Gastrocnemius medialis (tissue), 4 donors: ENCODE measurements at regions not wholly inside any gene's neighbourhood (a gene's known extent, or its start where the extent isn't known, plus 50 kb on each side); places are given as distances from the start of the nearest gene placed in this dataset.
A peak's percentile ranks its signal among the peaks of the same experiment; 100 is the strongest.

Source experiments
- ATAC-seq, 2 donors: fragments of 150-250 bp; one replicate each; pipeline ENCODE4 v1.9.1; 2016
- DNase-seq, 2 donors: peaks; one replicate each; pipeline ENCODE4 v3.0.0-alpha.2; 2019
- H3K27ac ChIP-seq, 4 donors: fragments of 200-600 bp; sonication (generic); 1 replicate in 1 of 4; 2 replicates in 3 of 4; pipeline ENCODE4 v1.5.1; 2016 to 2018; ENCODE audit warnings: mild to moderate bottlenecking in 2 of 4, moderate library complexity in 1 of 4
- H3K27me3 ChIP-seq, 3 donors: fragments of 200-600 bp; sonication (generic) in 2 of 3; 1 replicate in 1 of 3; 2 replicates in 2 of 3; pipeline versions ENCODE4 v1.5.1 to v1.6.0; 2016 to 2019; ENCODE audit warnings: mild to moderate bottlenecking in 1 of 3, moderate library complexity in 1 of 3
- H3K36me3 ChIP-seq, 2 donors: fragments of 200-600 bp; sonication (generic) in 1 of 2; one replicate each; pipeline ENCODE4 v1.5.1; 2017 to 2018
- H3K4me1 ChIP-seq, 2 donors: fragments of 200-600 bp; sonication (generic) in 1 of 2; one replicate each; pipeline ENCODE4 v1.5.1; 2016 to 2017; ENCODE audit warnings: mild to moderate bottlenecking in 2 of 2
- H3K4me3 ChIP-seq, 4 donors: fragments of 200-600 bp; sonication (generic) in 3 of 4; 1 replicate in 1 of 4; 2 replicates in 3 of 4; pipeline ENCODE4 v1.5.1; 2016 to 2019; ENCODE audit warnings: mild to moderate bottlenecking in 2 of 4
- H3K9me3 ChIP-seq, 3 donors: fragments of 200-600 bp; sonication (generic) in 2 of 3; 1 replicate in 1 of 3; 2 replicates in 2 of 3; pipeline ENCODE4 v1.5.1; 2016 to 2019
- CTCF ChIP-seq, 5 experiments: fragments of 450-650 bp in 3 of 5; fragments of 200-600 bp in 2 of 5; sonication (generic) in 2 of 5; IDR thresholded peaks in 4 of 5; conservative IDR thresholded peaks in 1 of 5; 1 replicate in 4 of 5; 2 replicates in 1 of 5; pipeline ENCODE4 v1.5.1; 2016 to 2019; ENCODE audit warnings: antibody characterized with exemption in 5 of 5, mild to moderate bottlenecking in 3 of 5, moderate library complexity in 3 of 5
- POLR2A ChIP-seq, 2 donors: fragments of 450-650 bp; IDR thresholded peaks; one replicate each; pipeline ENCODE4 v1.6.1; 2017; ENCODE audit warnings: antibody characterized with exemption in 2 of 2, mild to moderate bottlenecking in 2 of 2, moderate library complexity in 2 of 2
- in situ Hi-C, 4 donors: fragments of 200-750 bp; cut with MboI; loops; one replicate each; pipeline versions ENCODE4 v1.15.0 to v1.8.0; 2017; ENCODE audit warnings: low sequenced_read_pairs in 4 of 4
- intact Hi-C: fragments of 100-400 bp; cut with DNase I; formaldehyde crosslinking; loops from one replicate; pipeline ENCODE4 v1.15.1; 2023; ENCODE audit warnings: low total_unique reads

- Histone ChIP-seq H3K4me3 (no peak overlapping the region), H3K36me3 (no peaks in the 10 kb centered on the region), H3K4me1 (peaks cover 3 to 13% of the 10 kb centered on the region in 2 donors), H3K27me3 (no peaks in the 10 kb centered on the region), H3K27ac (peak overlapping the region in 3 of 4 donors; percentile 19 to 53 (median 52)), H3K9me3 (no peaks in the 10 kb centered on the region)
- TF ChIP-seq CTCF (IDR thresholded peaks at IDR 0.05 in 4 of 5, conservative IDR thresholded peaks at IDR 0.05 in 1 of 5) (no peak), POLR2A (IDR thresholded peaks at IDR 0.05) (no peak)
- intact Hi-C loops (no loop called here), in situ Hi-C loops (no loop called here)
- DNase-seq (peak in 1 of 2 donors; percentile 22), ATAC-seq (peak; percentile 49 to 73)
Observed at GRCh38 chr11:128208329-128209137, 378.8 kb downstream of the ETS1 start.

GRCh38 chr11:128207861-128208321 lies 379.5 kb downstream of the ETS1 start:
- DNase-seq (no peak), ATAC-seq (no peak)
- H3K9me3 ChIP-seq, result no peaks in the 10 kb centered on the region
- in situ Hi-C loops, result no loop called here
- TF ChIP-seq POLR2A (IDR thresholded peaks at IDR 0.05), result no peak
- TF ChIP-seq CTCF (IDR thresholded peaks at IDR 0.05 in 4 of 5, conservative IDR thresholded peaks at IDR 0.05 in 1 of 5), result no peak
- intact Hi-C loops, result no loop called here
- no peak overlapping the region for H3K4me3 ChIP-seq
- H3K4me1 ChIP-seq, result peaks cover 3 to 13% of the 10 kb centered on the region in 2 donors
- H3K27ac ChIP-seq, result peak overlapping the region in 3 of 4 donors; percentile 19 to 53 (median 52)
- no peaks in the 10 kb centered on the region for H3K27me3 ChIP-seq
- no peaks in the 10 kb centered on the region for H3K36me3 ChIP-seq

- no peaks in the 10 kb centered on the region for H3K36me3 ChIP-seq
- H3K4me1 ChIP-seq, result peaks cover 3 to 13% of the 10 kb centered on the region in 2 donors
- TF ChIP-seq CTCF (IDR thresholded peaks at IDR 0.05 in 4 of 5, conservative IDR thresholded peaks at IDR 0.05 in 1 of 5), result no peak
- no peak for TF ChIP-seq POLR2A (IDR thresholded peaks at IDR 0.05)
- intact Hi-C loops (no loop called here), in situ Hi-C loops (no loop called here)
- ATAC-seq (no peak), DNase-seq (no peak)
- no peak overlapping the region for H3K4me3 ChIP-seq
- H3K9me3 ChIP-seq, result no peaks in the 10 kb centered on the region
- no peaks in the 10 kb centered on the region for H3K27me3 ChIP-seq
- no peak overlapping the region for H3K27ac ChIP-seq
Observed at GRCh38 chr11:128206461-128206860, 380.9 kb downstream of the ETS1 start.

GRCh38 chr11:128205796-128206195 lies 381.6 kb downstream of the ETS1 start:
- Histone ChIP-seq H3K4me1 (peaks cover 3 to 13% of the 10 kb centered on the region in 2 donors), H3K36me3 (no peaks in the 10 kb centered on the region), H3K27me3 (no peaks in the 10 kb centered on the region), H3K27ac (no peak overlapping the region), H3K4me3 (no peak overlapping the region), H3K9me3 (no peaks in the 10 kb centered on the region)
- in situ Hi-C loops, result no loop called here
- ATAC-seq (no peak), DNase-seq (no peak)
- TF ChIP-seq POLR2A (IDR thresholded peaks at IDR 0.05), result no peak
- no peak for TF ChIP-seq CTCF (IDR thresholded peaks at IDR 0.05 in 4 of 5, conservative IDR thresholded peaks at IDR 0.05 in 1 of 5)
- intact Hi-C loops, result no loop called here
